ENCODE measurements at regions not wholly inside any gene's neighbourhood (a gene's known extent, or its start where the extent isn't known, plus 50 kb on each side); places are given as distances from the start of the nearest gene placed in this dataset.

- DNase-seq (ENCODE audit: insufficient read length), result no peak
- no peak for TF ChIP-seq POLR2AphosphoS5 (IDR thresholded peaks at IDR 0.05; ENCODE audit: low read depth, low read length)
- TF ChIP-seq TAF1 (IDR thresholded peaks at IDR 0.05; ENCODE audit: borderline replicate concordance, low read depth, low read length), result no peak
- no peak for TF ChIP-seq POLR2A (IDR thresholded peaks at IDR 0.05; ENCODE audit: low read depth, low read length)
- FAIRE-seq, result no peak
Measured at GRCh38 chr18:25453556-25454269, 101.7 kb upstream of the ZNF521 start.

GRCh38 chr18:25451077-25451658, 99.2 kb upstream of the ZNF521 start:
- DNase-seq (ENCODE audit: insufficient read length) (no peak), FAIRE-seq (no peak)
- TF ChIP-seq TAF1 (IDR thresholded peaks at IDR 0.05; ENCODE audit: borderline replicate concordance, low read depth, low read length) (no peak), POLR2A (IDR thresholded peaks at IDR 0.05; ENCODE audit: low read depth, low read length) (no peak), POLR2AphosphoS5 (IDR thresholded peaks at IDR 0.05; ENCODE audit: low read depth, low read length) (no peak)

- no peak for TF ChIP-seq TAF1 (IDR thresholded peaks at IDR 0.05; ENCODE audit: borderline replicate concordance, low read depth, low read length)
- TF ChIP-seq POLR2AphosphoS5 (IDR thresholded peaks at IDR 0.05; ENCODE audit: low read depth, low read length), result no peak
- TF ChIP-seq POLR2A (IDR thresholded peaks at IDR 0.05; ENCODE audit: low read depth, low read length), result no peak
- DNase-seq (ENCODE audit: insufficient read length) (no peak), FAIRE-seq (no peak)
Measured at GRCh38 chr18:25449046-25449445, 97.1 kb upstream of the ZNF521 start.

- FAIRE-seq (no peak), DNase-seq (ENCODE audit: insufficient read length) (no peak)
- TF ChIP-seq POLR2A (IDR thresholded peaks at IDR 0.05; ENCODE audit: low read depth, low read length) (no peak), TAF1 (IDR thresholded peaks at IDR 0.05; ENCODE audit: borderline replicate concordance, low read depth, low read length) (no peak)
Measured at GRCh38 chr18:25446972-25447371, 95.0 kb upstream of the ZNF521 start.

GRCh38 chr18:25445430-25445829, 93.5 kb upstream of the ZNF521 start:
- DNase-seq (ENCODE audit: insufficient read length) (no peak), FAIRE-seq (no peak)
- TF ChIP-seq TAF1 (IDR thresholded peaks at IDR 0.05; ENCODE audit: borderline replicate concordance, low read depth, low read length) (no peak), POLR2AphosphoS5 (IDR thresholded peaks at IDR 0.05; ENCODE audit: low read depth, low read length) (no peak), POLR2A (IDR thresholded peaks at IDR 0.05; ENCODE audit: low read depth, low read length) (no peak)

- FAIRE-seq, result no peak
- DNase-seq (ENCODE audit: insufficient read length), result no peak
- TF ChIP-seq POLR2AphosphoS5 (IDR thresholded peaks at IDR 0.05; ENCODE audit: low read depth, low read length) (no peak), TAF1 (IDR thresholded peaks at IDR 0.05; ENCODE audit: borderline replicate concordance, low read depth, low read length) (no peak), POLR2A (IDR thresholded peaks at IDR 0.05; ENCODE audit: low read depth, low read length) (no peak)
Measured at GRCh38 chr18:25443776-25444175, 91.8 kb upstream of the ZNF521 start.

- TF ChIP-seq TAF1 (IDR thresholded peaks at IDR 0.05; ENCODE audit: borderline replicate concordance, low read depth, low read length) (no peak), POLR2AphosphoS5 (IDR thresholded peaks at IDR 0.05; ENCODE audit: low read depth, low read length) (no peak)
- no peak for FAIRE-seq
- DNase-seq (ENCODE audit: insufficient read length), result no peak
Measured at GRCh38 chr18:25435149-25435782, 83.3 kb upstream of the ZNF521 start.

- FAIRE-seq (no peak), DNase-seq (ENCODE audit: insufficient read length) (no peak)
- no peak for TF ChIP-seq POLR2A (IDR thresholded peaks at IDR 0.05; ENCODE audit: low read depth, low read length)
- no peak for TF ChIP-seq TAF1 (IDR thresholded peaks at IDR 0.05; ENCODE audit: borderline replicate concordance, low read depth, low read length)
- no peak for TF ChIP-seq POLR2AphosphoS5 (IDR thresholded peaks at IDR 0.05; ENCODE audit: low read depth, low read length)
Measured at GRCh38 chr18:25434745-25435144, 82.8 kb upstream of the ZNF521 start.

- FAIRE-seq, result no peak
- no peak for DNase-seq (ENCODE audit: insufficient read length)
- no peak for TF ChIP-seq TAF1 (IDR thresholded peaks at IDR 0.05; ENCODE audit: borderline replicate concordance, low read depth, low read length)
- no peak for TF ChIP-seq POLR2AphosphoS5 (IDR thresholded peaks at IDR 0.05; ENCODE audit: low read depth, low read length)
- TF ChIP-seq POLR2A (IDR thresholded peaks at IDR 0.05; ENCODE audit: low read depth, low read length), result no peak
Measured at GRCh38 chr18:25433590-25433989, 81.6 kb upstream of the ZNF521 start.

GRCh38 chr18:25425024-25425423, 73.1 kb upstream of the ZNF521 start:
- FAIRE-seq, result no peak
- TF ChIP-seq POLR2AphosphoS5 (IDR thresholded peaks at IDR 0.05; ENCODE audit: low read depth, low read length) (no peak), TAF1 (IDR thresholded peaks at IDR 0.05; ENCODE audit: borderline replicate concordance, low read depth, low read length) (no peak)
- DNase-seq (ENCODE audit: insufficient read length), result no peak

- no peak for FAIRE-seq
- TF ChIP-seq TAF1 (IDR thresholded peaks at IDR 0.05; ENCODE audit: borderline replicate concordance, low read depth, low read length) (no peak), POLR2AphosphoS5 (IDR thresholded peaks at IDR 0.05; ENCODE audit: low read depth, low read length) (no peak), POLR2A (IDR thresholded peaks at IDR 0.05; ENCODE audit: low read depth, low read length) (no peak)
Measured at GRCh38 chr18:25423760-25424159, 71.8 kb upstream of the ZNF521 start.

GRCh38 chr18:25423267-25423666, 71.3 kb upstream of the ZNF521 start:
- TF ChIP-seq TAF1 (IDR thresholded peaks at IDR 0.05; ENCODE audit: borderline replicate concordance, low read depth, low read length) (no peak), POLR2A (IDR thresholded peaks at IDR 0.05; ENCODE audit: low read depth, low read length) (no peak), POLR2AphosphoS5 (IDR thresholded peaks at IDR 0.05; ENCODE audit: low read depth, low read length) (no peak)
- DNase-seq (ENCODE audit: insufficient read length) (no peak), FAIRE-seq (no peak)

More at GRCh38 chr18:25423760-25424159, 71.8 kb upstream of the ZNF521 start:
- no peak for DNase-seq (ENCODE audit: insufficient read length)

Measured in GM12892 (cell line).